ENCODE measurements at regions not wholly inside any gene's neighbourhood (a gene's known extent, or its start where the extent isn't known, plus 50 kb on each side); places are given as distances from the start of the nearest gene placed in this dataset.
A peak's percentile ranks its signal among the peaks of the same experiment; 100 is the strongest.

DNA sequence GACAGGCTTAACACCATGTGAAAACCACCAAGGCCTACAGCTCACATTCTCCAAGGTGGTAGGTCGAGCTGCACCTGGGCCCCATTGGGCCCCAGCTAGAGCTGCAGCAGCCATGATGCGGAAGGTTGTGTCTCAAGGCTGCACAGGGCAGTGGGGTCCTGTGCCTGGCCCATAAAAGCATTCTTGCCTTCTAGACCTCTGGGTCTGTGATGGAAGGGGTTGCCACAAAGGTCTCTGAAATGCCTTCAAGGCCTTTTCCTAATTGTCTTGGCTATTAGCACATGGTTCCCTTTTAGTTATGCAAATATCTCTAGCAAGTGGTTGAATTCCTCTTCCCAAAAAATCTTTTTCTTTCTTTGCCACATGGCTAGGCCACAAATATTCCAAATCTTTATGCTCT is 52.5 kb upstream of the C11orf58 start:
- DNase-seq: no peak

DNA sequence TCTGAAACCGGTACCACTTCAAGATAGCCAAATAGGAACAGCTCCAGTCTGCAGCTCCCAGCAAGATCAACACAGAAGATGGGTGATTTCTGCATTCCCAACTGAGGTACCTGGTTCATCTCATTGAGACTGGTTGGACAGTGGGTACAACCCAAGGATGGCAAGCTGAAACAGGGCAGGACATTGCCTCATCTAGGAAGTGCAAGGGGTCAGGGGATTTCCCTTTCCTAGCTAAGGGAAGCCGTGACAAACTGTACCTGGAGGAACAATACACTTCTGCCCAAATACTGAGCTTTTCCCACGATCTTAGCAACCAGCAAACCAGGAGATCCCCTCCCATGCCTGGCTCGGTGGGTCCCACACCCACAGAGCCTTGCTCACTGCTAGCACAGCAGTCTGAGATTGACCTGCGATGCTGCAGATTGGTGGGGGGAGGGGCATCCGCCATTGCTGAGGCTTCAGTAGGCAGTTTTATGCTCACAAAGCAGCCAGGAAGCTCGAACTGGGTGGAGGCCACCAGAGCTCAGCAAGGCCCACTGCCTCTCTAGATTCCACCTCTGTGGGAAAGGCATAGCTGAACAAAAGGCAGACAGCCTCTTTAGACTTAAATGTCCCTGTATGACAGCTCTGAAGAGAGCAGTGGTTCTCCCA is 59.9 kb upstream of the C11orf58 start:
- DNase-seq: no peak

DNA sequence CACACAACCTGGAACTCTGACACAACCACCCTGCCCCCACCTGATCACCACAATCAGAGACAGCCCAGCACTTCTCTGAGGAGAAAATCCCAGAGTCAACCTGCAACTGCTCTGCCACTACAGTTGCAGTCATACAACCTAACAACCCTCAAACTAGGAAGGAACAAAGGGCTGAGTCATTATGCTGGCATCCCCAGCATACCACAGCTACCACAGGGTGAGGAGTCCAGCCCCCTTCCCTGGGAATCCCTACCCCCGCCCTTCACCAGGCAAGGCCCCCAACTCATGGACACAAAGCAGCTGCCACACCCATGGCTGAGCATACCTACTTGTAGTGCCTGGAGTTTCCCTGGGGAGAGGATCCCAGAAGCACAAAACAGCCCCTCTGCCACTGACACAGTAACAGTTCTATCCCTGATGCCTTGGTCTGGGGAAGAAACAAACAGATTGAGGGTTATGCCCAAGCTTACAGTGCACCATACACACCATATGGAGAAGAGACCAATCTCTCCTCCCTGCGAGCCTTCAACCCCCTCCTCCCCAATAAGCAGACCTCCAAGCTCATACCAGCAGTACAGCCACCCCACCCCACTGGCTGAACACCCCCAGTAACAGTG is 68.5 kb upstream of the C11orf58 start:
- DNase-seq: no peak

DNA sequence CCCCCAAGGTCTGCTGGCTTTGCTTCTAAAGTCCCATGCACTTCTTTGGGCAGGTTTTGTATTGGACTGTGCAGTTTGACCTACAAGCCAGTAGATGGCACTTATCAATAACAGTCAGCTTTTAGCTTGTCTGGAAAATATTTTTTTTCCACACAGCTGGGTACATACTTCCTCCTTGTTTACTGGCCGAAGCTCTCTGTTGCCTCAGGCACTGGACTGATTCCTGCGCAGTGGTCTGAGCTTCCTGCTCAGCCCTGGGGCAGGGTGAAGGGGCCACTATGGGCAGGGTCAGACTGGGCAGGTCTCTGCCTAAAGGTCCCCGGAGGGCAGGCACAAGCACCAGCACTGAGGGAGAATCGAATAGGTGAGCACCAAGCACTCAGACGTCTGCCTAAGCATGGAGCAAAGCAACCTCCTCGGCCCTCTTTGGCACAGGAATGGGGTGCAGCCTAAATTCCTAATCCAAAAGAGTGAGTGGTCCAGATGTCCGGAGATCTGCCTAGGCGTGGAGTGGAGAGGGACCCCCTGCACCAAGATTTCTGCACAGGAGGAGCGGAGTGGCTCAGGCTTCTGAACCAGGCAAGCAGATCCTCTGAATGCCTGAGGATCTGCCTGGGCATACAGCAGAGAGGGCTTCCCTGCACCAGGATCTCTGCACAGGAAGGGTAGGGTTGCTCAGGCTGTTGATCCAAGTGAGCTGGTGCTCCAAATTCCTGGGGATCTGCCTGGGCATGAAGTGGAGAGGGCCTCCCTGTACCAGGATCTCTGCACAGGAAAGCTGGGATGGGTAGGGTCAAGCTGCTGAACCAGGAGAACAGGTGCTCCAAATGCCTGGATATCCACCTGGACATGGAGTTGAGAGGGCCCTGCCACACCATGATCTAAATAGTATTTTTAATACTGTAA is 105.9 kb upstream of the C11orf58 start:
- no peak for DNase-seq

DNA sequence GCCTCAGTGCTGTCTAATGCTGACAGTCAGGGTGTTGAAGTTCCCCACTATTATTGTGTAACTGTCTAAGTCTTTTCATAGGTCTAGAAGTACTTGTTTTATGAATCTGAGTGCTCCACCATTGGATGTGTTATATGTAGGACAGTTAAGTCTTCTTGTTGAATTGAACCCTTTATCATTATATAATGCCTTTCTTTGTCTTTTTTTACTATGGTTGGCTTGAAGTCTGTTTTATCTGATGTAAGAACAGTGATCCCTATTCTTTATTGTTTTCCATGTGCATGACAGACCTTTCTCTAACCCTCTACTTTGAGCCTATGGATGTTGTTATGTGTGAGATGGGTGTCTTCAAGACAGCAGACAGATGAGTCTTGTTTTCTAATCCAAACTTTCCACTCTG is 107.8 kb upstream of the C11orf58 start:
- no peak for DNase-seq

DNA sequence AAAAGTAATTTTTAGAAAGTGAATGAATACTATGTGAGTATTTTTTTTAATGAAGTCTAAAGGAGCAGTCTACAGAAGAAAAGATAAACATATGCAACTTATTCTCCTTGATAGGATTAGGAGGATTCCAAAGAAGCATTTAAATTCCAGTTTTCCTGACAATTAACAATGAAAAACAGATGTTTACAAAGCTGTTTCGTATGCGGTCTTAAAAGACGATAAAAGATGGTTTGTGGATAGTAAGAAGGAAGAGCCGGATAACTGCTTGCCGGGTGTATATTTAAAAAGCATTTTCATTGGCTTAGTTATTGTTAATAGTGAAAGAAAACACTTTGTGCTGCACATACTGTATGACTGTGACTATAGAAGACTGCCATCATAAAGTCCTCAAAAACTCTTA is 120.0 kb upstream of the C11orf58 start:
- no peak for DNase-seq

DNA sequence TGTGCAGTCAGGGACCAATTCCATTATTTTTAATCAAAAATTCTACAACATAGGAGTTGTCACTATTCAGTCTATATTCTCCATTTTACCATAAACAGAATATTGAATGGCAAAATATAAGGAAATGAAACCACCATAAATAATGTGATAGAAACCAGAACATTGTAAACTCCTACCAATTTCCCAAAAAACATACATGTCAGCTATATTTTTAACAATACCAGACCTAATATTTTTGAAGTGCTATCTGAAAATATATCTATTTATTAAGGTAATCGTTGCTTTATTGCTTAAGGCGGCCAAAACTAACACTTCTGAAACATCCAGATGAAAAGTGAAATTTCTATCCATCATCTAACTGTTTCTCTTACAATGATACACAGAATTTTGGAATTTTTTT is 123.0 kb upstream of the C11orf58 start:
- no peak for DNase-seq

DNA sequence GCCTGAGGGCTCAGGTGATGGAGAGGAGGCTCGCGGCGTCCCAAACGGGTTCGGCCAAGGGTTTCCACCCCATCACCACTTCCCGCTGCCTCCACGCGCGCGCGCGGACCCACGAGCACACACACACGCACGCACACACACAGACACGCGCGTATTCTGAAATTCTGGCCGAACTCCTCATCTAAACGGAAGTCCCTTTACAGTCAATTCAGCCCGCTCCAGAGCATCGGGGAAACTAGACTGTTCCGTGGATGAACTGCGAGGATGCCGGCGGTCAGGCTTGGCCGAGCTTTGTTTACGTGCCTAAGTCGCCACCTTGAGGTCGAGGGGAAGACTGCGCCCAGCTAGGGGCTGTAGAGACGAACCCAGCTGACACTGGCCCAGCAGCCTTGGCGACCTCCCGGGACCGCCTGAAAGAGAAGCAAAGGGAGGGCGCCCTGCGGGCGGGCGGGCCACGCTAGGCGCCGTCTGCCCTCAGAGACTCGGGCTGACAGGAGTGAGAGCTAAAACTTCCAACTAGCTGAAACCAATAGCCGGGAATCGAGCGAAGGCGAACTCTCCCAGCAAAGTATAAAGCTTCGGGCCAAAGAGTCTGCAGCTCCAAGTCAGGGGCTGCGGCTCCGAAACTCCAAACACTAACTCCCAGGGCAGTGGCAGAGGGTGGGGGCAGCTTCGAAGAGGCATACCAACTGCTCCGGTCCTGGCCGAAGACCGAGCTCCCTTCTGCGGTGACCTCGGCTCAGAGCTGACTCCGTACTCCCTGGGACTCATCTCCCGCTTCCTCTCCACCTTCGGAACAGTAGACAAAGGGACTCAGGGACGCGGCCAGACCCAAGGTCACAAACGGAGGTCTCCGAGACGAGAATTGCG is 124.7 kb upstream of the C11orf58 start:
- peak; percentile 84 for DNase-seq

DNA sequence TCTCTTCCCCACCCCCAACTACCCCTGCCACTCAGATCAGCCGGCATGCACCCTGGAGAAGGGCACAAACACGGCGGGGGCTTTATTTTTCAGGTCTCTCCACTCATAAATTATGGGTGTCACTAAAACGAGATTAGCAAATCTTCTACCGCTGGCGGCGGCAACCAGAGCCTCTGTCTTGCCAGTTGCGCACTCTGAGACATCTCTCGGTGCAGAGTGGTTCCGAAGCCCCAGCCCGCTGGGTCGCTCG is 125.3 kb upstream of the C11orf58 start:
- no peak for DNase-seq

DNA sequence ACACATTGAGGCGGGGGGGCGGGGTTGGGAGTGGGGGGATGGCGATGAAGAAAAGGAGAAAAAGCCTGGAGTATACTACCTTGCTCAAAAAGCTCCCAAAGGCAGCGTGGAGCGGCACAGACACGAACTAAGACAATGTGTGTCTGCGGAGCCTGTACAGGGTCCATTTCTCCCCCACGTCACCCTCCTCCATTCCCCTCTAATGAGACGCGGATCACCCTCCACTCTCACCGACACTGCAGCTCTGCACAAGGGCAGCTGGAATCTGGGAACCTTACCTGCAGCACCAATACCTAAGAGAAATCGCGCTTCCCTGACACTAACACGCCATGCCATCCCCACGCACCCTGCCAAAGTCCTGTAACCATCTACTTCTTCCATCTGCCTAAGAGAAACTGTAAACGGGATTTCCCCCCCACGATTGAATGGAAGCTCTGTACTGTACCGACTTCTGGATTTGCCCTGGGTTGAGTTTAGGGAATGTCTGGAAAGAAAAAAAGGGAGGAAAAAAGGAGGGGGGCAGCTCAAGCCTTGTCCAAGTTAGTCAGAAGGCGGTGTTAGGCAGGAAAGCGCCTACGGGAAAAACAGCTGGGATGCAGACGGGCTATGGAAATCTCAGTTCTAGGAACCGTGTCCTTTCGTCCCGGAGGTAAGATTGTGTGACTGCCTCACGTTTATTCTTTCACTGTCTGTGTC is 125.7 kb upstream of the C11orf58 start:
- no peak for DNase-seq

DNA sequence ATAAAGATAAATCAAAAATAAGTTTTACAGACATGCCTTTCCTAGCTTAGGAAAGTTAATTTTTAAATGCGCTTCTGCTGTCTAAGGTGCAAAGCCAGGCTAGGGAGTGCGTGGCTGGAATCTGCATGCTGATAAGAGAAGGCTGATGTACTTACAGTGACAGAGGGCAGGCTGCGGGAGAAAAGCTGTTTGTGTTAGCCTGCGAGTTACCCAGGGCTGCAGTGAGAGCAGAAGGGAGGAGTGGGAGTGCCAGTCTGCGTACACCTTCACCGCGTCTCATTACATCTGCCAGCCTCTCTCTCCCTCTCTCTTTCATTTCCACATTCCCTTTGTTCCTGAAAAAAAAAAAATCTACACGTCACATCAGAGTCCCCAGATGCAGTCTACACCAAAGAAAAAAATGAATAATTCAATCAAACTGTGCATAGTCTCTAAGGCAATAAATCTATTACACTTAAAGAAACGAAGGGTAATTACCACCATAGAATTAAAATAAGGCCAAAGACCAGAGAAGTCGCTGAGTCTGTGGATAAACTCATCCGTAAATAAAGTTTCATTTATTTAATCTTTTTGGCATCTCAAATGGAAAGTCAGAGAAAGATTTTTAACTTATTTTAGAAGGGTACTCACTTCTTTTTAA is 126.4 kb upstream of the C11orf58 start:
- no peak for DNase-seq

DNA sequence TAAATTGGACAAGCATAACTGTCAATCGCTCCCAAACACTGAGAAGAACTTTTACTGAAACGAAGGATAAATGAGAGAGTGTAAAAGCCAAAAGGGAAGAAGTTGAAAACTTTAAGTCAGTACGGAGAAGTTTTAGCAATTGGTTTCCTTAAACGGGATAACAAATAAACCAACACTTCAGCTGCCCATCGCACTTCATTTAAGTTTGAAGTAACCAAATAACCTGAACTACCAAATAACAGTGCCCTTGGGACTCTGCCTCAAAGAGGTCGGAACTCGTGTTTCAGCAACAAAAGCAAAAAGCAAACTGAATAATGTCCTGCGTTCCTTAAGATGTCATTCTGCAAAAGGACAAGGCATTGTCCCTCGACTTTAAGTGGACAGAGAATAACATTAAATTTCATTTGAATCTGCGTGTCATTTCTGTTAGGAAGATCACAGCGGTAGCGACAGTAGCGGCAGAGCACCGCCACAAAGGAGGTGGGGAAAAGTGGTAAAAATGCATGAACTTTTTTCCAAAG is 127.0 kb upstream of the C11orf58 start:
- no peak for DNase-seq

DNA sequence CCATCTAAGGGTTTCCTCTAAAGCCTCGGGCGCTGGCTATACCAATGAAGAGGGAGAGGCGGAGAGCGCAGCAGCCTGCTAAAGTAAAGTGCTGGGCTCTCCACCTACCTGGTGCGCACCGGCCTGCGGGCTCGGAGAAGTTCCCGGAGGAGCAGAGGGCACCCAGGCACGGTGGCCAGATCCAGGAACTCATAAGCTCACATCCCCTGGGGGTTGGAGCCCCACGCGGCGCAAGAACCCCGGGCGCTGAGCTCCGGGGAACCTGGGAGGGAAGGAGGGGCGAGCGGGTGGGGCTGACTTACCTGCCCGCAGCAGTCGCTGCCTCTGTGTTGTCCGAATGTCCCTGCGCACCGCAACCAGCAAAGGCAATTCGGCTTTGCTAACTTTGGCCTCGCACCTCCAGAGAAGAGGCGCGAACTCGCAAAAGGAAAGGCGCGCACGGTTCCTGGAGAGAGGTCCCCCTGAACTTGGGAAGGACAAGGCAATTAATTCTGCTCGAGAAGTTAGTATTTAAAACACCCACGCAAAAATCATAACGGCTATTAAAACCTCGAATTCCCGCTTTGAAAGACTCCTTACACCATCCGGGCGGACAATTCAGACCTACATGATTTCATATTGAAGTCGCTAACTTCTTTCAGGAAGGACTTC is 127.6 kb upstream of the C11orf58 start:
- no peak for DNase-seq

DNA sequence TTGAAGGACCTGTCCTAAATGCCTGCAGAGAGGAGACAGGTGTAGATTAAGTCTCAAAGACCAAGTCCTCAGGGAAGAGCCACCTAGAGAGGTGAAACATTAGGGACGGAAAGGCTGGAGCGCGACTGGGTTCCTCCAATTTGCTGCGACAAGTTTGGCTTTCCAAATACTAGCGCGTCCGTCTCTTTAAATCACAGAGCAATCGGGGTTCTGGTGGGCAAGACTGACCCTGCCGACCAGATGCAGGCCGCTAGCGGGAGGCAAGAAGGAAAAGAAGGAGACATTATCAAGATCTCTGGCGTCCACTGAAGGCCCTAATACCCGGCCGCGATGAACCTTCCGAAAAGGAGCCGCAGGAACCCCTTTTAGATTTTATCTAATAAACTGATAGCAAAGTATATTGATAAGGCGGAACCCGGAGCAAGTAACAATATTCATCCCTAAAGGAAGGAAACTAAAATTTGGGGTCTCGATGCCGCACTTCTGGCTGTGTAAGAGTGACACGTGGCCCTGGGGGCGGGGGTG is 128.2 kb upstream of the C11orf58 start:
- DNase-seq: no peak

DNA sequence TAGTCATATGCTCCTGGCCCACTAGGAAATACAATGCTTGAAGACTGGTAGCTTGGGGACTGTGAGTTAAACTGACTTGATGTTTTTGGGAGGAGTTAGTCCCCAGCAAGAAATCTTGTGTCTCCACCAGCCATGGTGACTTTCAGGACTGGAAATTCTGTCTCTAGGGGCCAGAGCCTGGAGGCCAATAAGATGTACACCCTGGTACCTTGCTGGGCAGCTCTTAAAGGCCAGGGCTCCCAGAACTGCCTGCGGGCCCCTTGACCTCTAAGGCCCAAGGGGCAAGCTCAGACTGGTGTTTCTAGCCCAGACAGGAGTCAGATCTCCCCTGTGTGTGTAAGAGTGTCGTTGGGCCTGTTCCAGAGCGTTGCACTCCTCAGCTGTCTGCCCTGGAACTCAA is 128.7 kb upstream of the C11orf58 start:
- DNase-seq: no peak

DNA sequence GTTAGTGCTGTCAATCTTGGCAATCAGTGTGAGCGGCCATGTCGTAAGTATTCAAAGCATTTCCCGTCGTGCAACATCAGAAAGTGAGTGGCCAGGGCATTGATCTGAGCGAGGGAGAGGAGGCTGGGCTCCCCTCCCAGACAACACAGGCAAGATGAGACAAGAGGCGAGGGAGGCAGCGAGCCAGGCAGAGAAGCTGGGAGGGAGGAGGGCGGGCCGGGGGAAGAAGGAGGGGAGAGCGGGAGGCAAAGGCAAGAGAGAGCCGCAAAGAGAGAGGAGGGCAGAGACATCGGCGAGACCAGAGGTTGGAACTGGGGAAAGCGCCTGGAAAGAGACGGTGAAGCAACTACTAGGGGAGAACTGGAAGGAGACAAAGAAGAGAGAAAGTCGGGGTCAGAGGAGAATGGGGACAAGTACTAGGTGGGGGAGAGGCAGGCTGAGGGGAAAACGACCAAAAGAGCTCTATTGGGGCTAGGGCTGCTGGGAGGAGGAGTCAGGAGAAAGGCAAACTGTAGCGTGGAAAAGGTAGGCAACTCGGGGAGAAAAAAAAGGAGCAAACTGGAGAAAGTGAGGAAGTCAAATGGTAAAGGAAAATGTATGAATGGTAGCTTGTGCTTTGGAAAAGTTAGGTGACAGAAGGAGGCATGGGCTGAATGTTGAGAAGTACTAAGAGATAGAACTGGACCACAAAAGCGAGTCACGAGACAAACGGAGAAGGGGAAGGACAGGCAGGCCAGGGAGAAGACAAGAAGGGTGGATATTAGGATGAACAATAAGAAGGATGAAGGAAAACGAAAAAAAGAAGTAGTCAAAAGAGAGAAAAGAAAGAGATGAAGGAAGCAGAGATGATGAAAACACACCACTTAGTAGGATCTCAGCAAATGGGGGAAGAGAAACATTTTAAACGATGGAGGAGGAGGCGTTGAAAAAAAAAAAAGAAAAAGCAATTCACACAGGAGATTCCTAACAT is 130.5 kb upstream of the C11orf58 start:
- peak; percentile 70 for DNase-seq

DNA sequence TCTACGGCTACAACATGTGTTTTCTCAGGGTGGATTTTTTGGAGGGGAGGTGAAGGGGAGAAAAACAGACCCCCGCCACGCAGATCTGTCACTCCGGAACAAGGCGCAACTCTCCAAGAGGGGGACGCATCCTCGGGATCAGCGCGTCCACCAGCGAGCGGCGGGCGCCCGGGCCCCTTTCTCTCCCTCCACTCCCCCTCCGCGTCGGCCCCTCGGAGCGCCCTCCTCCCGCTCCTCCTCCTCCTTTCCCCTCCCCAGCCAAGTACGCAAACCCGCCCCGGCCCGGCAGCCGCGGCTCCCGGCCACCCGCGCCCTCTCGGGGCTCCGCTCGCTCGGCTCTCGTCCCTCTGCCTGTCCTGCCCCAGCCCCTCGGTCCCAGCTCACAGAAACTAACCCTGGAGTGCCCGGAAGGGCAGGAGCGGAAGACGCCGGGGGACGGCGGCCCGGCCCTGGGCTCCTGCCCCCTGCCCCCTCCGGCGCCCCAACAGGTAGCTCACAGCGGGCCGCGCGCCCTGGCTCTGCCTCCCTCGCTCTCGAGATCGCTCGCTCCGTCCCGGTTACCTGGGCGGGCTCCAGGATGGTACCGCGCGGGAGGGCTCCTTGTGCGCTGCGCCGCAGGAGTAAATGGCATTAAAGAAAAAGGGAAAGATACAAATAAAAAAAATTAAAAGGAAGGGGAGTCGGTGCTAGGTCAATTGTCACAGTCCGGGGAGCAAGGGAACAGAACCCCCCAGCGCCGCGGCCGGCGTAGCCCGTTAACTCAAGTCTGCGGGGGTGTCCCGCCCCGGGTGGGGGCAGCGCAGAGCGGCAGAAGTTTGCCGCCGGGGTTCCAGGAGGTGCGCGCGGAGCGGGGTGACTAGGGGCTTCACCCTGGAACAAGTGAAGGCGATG is 131.4 kb upstream of the C11orf58 start:
- DNase-seq: no peak

DNA sequence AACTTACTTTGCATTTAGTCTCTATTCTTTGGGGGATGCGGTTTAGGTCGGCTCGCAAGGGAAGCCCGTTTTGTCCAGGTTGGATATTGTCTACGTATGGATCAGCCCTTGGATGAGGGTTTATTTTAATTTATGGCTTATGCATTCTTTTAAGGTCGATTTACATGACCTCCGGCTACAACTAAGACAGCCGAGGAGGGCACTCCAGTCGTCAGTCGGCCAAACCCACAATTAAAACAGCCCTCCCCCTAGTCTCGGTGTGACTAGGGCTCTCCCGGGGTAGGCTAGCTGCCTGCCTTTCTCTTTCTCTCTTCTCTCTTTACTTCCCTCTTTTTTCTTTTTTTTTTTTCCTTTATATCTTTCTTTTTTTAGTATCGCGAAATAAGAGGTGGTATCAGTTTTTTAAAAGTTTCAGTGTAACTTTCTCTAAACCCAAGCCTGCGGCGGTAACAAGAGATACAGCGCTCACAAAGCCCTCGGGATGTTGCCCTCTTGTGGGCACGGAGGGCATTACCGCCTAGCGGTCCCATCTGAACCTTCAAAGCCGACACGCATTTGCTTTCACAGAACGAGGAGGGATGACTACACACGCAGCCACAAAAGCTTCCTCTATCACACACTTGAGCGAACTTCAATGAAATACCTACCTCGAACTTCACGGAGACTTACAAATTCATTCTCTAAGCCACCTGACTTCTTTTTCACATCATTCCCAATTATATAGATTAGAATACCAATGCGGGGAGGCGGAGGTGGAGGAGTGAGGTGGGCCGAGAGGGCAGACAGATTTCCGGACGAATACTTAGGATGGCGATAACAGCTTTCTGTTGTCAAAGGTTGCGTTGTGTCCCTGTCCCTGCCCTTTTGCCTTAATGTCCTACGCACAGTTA is 132.3 kb upstream of the C11orf58 start:
- DNase-seq: peak; percentile 86
